HG02852 (cell line): ENCODE measurements at regions not wholly inside any gene's neighbourhood (a gene's known extent, or its start where the extent isn't known, plus 50 kb on each side); places are given as distances from the start of the nearest gene placed in this dataset.
"Not testable (repeated sequence)": the region's sequence is repeated elsewhere in the genome, so short reads cannot be mapped to it uniquely, and the experiment has no call there.

Source experiments
- ATAC-seq: cut with Tn5 transposase; IDR thresholded peaks from one replicate; pipeline ENCODE4 v1.9.1; 2021; ENCODE audit warnings: mild to moderate bottlenecking, moderate library complexity; ENCODE audit not compliant: unreplicated experiment

DNA sequence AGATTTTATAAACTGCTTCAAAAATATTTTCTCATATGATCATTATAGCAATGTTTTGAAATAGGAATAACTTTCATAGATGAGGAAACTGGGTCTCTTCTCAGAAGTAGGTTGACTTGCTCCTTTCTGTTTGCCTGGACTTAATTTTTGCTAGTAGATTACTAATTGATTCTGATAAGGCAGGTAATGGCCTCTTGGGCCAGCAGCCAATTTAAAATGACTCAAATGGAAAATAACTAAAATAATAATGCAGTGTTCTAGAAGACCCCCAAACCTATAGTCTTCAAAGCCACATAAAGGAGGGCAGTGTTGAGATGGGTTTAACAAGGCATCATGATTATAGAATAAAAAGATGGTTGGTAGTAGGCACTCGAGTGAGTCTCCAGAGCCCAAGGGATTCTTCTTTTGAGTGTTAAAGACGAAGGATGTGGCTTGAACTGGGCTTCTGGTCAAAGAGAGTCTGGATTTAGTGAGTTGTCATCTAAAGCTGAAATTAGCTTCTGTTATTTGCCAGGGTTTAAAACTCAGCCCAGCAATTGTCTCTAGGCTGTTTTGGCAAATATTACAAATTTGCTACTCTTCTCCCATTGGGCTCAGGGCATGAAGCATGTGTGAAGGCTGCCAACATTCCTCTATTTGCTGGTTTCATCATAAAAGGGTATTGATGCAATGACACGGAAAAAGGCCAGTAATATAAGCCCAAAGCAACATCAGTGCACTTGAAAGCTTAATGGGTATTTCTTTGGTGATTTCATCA lies 297.1 kb upstream of the MEIS2 start:
- no peak for ATAC-seq

- ATAC-seq: no peak
Observed at GRCh38 chr15:37416103-37416502, 315.8 kb upstream of the MEIS2 start.

GRCh38 chr15:37425541-37425940 lies 325.2 kb upstream of the MEIS2 start:
- no peak for ATAC-seq

DNA sequence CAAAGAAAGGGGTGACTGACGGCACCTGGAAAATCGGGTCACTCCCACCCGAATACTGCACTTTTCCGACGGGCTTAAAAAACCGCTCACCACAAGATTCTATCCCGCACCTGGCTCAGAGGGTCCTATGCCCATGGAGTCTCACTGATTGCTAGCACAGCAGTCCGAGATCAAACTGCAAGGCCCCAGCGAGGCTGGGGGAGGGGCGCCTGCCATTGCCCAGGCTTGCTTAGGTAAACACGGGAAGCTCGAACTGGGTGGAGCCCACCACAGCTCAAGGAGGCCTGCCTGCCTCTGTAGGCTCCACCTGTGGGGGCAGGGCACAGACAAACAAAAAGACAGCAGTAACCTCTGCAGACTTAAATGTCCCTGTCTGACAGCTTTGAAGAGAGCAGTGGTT lies 327.0 kb upstream of the MEIS2 start:
- not testable (repeated sequence) for ATAC-seq

GRCh38 chr15:37446921-37447320 lies 346.6 kb upstream of the MEIS2 start:
- ATAC-seq: no peak

DNA sequence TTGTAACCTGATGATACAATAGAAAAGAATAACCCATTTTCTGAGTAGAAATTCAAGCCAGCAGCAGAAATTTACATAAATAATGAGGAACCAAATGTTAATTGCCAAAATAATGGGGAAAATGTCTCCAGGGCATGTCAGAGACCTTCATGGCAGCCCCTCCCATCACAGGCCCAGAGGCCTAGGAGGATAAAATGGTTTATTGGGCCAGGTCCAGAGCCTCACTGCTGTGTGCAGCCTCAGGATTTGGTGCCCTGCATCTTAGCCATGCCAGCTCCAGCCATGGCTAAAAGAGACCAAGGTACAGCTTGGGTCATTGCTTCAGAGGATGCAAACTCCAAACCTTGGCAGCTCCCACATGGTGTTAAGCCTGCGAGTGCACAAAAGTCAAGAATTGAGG lies 352.1 kb upstream of the MEIS2 start:
- no peak for ATAC-seq

DNA sequence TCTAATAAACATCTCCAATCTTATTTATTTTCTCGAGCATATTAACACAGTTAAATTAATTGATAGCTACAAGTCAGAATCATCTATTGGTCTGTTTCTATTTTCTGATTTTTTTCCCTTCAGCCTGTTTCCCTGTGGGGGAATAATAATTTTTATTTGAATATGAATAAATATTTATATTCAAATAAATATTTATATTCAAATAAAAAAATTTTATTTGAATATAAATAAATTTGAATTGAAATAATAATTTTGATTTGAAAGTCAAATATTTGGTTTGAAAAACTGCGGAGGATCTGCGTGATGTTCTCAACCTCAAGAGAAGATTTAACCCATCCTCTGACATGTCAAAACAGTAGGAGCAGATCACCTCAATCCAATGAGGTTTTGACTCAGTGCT lies 380.1 kb upstream of the MEIS2 start:
- ATAC-seq: no peak

- ATAC-seq: no peak
Observed at GRCh38 chr15:37481126-37481525, 380.8 kb upstream of the MEIS2 start.

DNA sequence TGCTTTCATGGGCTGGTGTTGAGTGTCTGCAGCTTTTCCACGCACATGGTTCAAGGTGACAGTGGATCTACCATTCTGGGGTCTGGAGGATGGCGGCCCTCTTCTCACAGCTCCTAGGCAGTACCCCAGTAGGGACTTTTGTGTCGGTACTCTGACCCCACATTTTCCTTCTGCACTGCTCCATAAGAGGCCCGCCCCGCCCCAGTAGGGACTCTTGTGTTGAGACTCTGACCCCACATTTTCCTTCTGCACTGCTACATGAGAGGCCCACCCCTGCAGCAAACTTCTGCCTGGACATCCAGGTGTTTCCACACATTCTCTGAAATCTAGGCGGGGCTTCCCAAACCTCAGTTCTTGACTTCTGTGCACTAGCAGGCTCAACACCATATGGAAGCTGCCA lies 383.4 kb upstream of the MEIS2 start:
- ATAC-seq: no peak

- ATAC-seq: no peak
Observed at GRCh38 chr15:37485056-37485455, 384.7 kb upstream of the MEIS2 start.

DNA sequence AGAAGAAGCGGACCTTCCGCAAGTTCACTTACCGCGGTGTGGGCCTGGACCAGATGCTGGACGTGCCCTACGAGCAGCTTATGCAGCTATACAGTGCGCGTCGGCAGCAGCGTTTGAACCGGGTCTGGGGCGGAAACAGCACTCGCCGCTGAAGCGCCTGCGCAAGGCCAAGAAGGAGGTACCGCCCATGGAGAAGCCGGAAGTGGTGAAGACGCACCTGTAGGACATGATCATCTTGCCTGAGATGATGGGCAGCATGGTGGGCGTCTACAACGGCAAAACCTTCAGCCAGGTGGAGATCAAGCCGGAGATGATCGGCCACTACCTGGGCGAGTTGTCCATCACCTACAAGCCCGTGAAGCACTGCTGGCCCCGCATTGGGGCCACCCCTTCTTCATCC lies 390.4 kb upstream of the MEIS2 start:
- no peak for ATAC-seq

GRCh38 chr15:37516621-37517020 lies 416.3 kb upstream of the MEIS2 start:
- ATAC-seq: no peak

- no peak for ATAC-seq
Observed at GRCh38 chr15:37517191-37517895, 417.0 kb upstream of the MEIS2 start.

- no peak for ATAC-seq
Observed at GRCh38 chr15:37518436-37518835, 416.0 kb upstream of the TMCO5A start.

- ATAC-seq: no peak
Observed at GRCh38 chr15:37520026-37520425, 414.4 kb upstream of the TMCO5A start.

DNA sequence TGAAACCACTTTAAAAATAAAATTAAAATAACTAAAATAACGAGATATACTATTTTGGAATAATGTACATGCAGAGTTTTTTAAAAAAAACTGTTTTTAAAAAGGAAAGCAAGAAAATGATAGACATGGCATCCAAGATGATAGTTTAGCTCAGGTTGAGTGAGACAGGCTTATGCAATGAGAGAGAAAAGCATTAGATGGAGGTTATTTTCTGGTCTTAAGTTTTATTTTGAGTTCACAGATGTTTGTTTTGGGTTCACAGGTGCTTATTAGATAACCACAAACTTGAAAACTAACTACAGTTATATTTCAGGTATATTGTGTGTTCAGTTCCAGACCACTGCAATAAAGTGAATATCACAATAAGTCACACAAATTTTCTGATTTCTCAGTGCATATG lies 413.6 kb upstream of the TMCO5A start:
- ATAC-seq: no peak

DNA sequence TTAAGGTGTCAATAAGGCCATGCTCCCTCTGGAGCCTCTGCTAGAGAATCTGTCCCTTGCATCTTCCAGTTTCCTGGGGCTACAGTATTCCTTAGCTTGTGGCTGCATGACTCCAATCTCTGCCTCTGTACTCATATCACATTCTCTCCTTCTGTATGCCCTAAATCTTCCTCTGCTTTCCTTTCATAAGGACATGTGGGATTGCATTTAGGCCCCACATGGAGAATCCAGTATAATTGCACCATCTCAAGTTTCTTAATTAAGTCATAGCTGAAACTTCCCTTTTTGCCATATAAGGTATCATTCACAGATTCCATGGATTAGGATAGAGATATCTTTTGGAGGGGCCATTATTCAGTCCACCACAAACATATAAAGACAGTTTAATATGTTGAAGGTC lies 409.8 kb upstream of the TMCO5A start:
- ATAC-seq: no peak

- ATAC-seq: no peak
Observed at GRCh38 chr15:37528432-37528831, 406.0 kb upstream of the TMCO5A start.

- ATAC-seq: no peak
Observed at GRCh38 chr15:37536967-37537605, 397.4 kb upstream of the TMCO5A start.

- ATAC-seq: no peak
Observed at GRCh38 chr15:37537802-37538201, 396.6 kb upstream of the TMCO5A start.

GRCh38 chr15:37548116-37548515 lies 386.3 kb upstream of the TMCO5A start:
- ATAC-seq: no peak

DNA sequence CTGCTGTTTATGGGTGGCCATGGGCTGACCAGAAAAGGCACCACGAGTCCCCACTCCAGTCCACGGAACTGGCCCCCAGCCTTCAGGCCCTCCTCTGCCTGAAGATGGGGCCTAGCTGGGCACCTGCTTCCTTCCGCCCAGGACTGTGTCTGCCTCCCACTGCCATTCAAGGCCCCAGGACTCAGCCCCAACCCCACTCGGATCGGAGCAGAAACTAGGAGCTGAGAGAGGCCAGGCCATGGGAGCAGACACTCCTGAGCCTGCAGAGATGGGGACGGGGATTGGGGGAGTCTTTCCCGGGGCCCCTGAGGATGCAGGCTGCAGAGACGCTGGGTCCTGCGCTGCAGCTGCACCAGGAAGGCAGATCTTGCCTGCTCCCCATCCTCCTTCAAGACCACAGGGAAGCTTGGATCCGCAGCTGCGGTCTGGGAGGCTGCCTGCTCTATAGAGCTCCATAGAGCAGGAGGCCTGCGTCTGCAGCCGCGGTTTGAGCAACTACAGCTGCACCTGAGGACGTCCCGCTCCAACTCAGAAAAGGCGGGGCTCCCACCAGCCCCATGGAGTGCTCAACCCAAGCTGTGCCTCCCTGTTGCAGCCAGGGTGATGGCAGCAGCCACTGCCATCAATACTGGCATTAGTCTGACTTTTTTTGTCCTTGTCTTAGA lies 383.9 kb upstream of the TMCO5A start:
- ATAC-seq: no peak
